Uterus (tissue), 2 donors: ENCODE measurements at regions not wholly inside any gene's neighbourhood (a gene's known extent, or its start where the extent isn't known, plus 50 kb on each side); places are given as distances from the start of the nearest gene placed in this dataset.
"Not testable (repeated sequence)": the region's sequence is repeated elsewhere in the genome, so short reads cannot be mapped to it uniquely, and the experiment has no call there.

ENCODE experiments used
- CTCF ChIP-seq, 4 experiments: fragments of 200-600 bp in 2 of 4; fragments of 450-650 bp in 2 of 4; sonication (generic) in 2 of 4; IDR thresholded peaks; one replicate each; pipeline ENCODE4 v1.5.1; 2016 to 2019; ENCODE audit warnings: antibody characterized with exemption in 4 of 4, mild to moderate bottlenecking in 2 of 4, moderate library complexity in 1 of 4
- POLR2A ChIP-seq, 2 donors: fragments of 450-650 bp; IDR thresholded peaks; one replicate each; pipeline ENCODE4 v1.6.1; 2016; ENCODE audit warnings: antibody characterized with exemption in 2 of 2, mild to moderate bottlenecking in 1 of 2, moderate library complexity in 1 of 2

GRCh38 chr4:141368241-141368640 is 147.5 kb downstream of the ZNF330 start:
- TF ChIP-seq POLR2A, CTCF (IDR thresholded peaks at IDR 0.05): not testable (repeated sequence)
